HG03196 (cell line): ENCODE measurements at regions not wholly inside any gene's neighbourhood (a gene's known extent, or its start where the extent isn't known, plus 50 kb on each side); places are given as distances from the start of the nearest gene placed in this dataset.

Source experiments
- ATAC-seq: cut with Tn5 transposase; IDR thresholded peaks from one replicate; pipeline ENCODE4 v1.9.1; 2021; ENCODE audit not compliant: unreplicated experiment

DNA sequence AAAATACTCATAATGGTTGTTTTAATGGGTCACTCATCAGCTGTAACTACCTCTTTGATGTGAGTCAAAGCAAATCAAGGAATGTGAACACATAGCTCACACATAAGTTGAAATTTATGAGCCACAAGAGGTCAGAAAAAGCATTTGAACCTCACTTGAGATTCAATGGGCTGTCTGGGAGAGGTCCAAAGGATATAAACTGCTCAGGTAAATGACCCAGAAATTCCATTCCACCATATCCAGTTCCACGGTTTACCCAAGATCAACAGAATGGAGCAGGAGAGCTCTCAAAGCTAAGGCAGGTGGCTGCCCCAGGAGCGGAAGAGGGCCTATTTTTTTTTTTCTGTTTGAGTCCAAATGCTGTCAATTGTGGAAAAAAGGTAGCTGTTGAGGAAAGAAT, 464.1 kb downstream of the TNS1 start:
- ATAC-seq = no peak

- ATAC-seq = no peak
These were observed 466.7 kb downstream of the TNS1 start for GRCh38 chr2:217535957-217536708.

- ATAC-seq = no peak
These were observed 472.3 kb downstream of the TNS1 start for GRCh38 chr2:217530392-217531090.

DNA sequence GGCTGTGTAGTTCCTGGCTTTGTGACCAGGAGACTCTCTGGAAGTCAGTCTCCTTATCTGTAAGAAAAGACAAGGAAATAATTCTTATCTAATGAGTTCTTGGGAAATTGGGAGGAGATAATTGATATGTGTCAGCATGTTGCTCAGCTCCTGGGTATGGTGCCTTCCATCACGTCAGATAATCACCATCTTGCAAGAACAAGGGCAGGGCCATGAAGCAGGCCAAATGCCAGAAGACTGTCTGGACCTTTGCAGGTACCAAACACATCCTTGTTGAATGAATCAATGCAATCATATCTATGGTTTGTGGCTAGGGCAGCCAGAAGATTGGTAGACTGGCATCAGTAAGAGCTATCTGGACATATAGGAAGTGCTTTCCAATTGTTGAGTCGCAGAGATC, 473.5 kb downstream of the TNS1 start:
- ATAC-seq = no peak

- ATAC-seq = no peak
These were observed 475.1 kb downstream of the TNS1 start for GRCh38 chr2:217527590-217528202.

- no peak for ATAC-seq
These were observed 477.7 kb downstream of the TNS1 start for GRCh38 chr2:217525076-217525475.

- no peak for ATAC-seq
These were observed 479.5 kb downstream of the TNS1 start for GRCh38 chr2:217523286-217523685.

- no peak for ATAC-seq
These were observed 481.0 kb downstream of the TNS1 start for GRCh38 chr2:217521820-217522219.

- no peak for ATAC-seq
These were observed 482.3 kb downstream of the TNS1 start for GRCh38 chr2:217520356-217521010.

DNA sequence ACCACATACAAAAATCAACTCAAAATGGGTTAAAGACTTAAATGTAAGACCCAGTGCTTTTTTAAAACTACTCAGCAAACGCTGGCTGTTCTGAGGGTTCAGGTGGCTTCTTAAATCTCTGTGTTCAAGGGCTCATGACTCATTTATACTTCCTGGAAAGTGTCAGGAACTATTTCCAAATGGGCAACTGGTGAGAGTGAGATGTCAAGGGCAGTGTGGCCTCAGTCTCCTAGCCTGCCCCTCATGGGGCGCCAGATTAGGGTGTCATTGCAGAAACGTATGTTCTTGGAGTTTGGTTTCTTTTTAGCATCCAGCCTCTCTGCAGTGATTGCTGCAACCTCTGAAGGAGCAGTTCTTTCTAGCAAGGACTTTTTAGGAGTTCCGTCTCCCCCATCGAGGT, 485.4 kb downstream of the TNS1 start:
- ATAC-seq = no peak

GRCh38 chr2:217515615-217516309, 487.0 kb downstream of the TNS1 start:
- ATAC-seq = no peak

GRCh38 chr2:217513258-217513657, 489.5 kb downstream of the TNS1 start:
- ATAC-seq = no peak

- ATAC-seq = no peak
These were observed 490.1 kb downstream of the TNS1 start for GRCh38 chr2:217512728-217513127.

- ATAC-seq = no peak
These were observed 490.5 kb downstream of the TNS1 start for GRCh38 chr2:217512259-217512658.

DNA sequence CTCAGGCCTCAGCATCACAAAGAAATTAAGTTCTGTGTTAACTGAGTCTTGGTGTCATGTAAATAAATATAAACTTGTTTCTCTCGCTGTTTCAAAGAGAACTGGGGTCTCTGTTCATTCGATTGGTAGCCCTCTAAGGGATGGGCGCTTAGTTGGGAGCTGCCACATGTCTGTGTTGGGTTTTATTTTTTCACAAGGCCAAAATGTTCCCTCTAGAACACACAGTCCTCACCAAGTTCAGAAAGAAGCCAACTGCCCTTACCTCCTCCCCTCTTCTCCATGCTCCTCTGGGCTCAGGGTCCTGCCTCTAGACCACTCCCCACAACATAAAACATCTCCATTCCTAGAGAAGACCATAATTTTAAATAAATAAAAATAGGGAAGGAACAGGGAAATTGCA, 490.9 kb downstream of the TNS1 start:
- ATAC-seq = no peak

DNA sequence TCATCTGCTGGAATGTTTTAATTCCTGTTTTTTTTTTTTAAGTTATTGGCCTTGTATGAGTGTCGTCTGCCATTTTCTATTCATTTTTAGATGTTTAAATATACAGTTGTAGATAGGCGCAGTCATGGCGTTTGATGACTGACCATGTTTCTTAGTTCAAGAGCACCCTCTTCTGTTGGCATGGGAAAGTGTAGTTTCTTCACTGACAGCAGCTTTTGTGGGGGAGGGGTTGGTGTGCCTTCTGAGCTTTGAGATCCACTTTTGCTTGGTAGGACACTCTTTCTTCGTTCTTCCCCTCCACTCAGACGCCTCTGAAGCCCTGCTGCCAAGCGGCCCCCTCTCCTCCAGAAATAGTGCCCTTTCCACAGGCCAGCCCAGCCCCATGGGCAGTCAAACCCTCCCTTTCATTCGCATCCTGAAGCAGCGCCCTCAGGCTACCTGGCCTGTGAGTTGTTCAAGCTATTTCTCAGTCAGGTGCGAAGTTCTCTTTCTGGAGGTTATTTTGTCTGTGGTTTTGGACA, 492.0 kb downstream of the TNS1 start:
- no peak for ATAC-seq

DNA sequence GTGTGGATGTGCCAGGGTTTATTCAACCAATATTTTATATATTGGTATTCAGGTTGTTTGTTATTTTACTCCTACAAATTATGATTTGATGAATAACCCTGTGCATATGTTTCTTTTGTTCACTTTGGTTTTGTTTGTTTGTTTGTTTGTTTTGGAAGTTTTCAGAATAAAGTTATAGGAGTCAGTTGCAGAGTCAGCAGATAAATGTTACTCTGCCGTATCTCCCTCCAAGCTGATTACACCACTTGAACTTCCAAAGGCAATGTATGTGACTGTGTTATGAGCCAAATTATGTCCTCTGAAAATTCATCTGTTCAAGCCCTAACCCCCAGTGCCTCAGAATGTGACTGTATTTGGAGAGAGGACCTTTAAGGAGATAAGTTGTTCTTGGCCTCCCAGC, 497.5 kb downstream of the TNS1 start:
- no peak for ATAC-seq

GRCh38 chr2:217501887-217502286, 500.9 kb downstream of the TNS1 start:
- no peak for ATAC-seq

GRCh38 chr2:217497843-217498377, 504.9 kb downstream of the TNS1 start:
- ATAC-seq = no peak

- no peak for ATAC-seq
These were observed 508.2 kb downstream of the TNS1 start for GRCh38 chr2:217494557-217494956.

DNA sequence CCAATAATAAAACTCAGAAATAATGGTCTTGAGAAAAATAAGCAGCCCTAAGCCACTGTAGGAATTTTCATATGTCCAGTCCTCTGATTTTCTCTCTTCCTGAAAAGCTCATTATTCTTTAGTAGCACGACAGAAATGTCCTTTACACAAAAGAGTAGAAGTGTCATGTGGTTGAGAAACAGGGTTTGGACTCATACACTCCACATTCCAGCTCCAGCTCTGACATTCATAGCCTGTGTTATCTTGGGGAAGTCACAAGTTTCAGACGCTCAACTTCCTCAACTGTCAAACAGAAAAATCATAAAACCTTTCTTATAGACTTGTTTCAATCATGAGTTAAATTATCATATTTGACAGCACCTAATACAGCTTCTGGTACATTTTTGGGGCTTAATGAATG, 511.5 kb downstream of the TNS1 start:
- ATAC-seq = no peak
